GM20431 (cell line): ENCODE measurements at regions not wholly inside any gene's neighbourhood (a gene's known extent, or its start where the extent isn't known, plus 50 kb on each side); places are given as distances from the start of the nearest gene placed in this dataset.

Source experiments
- in situ Hi-C: fragments of 300-500 bp; cut with MseI, MboI; formaldehyde crosslinking; loops from one replicate; pipeline ENCODE4 v1.15.0; 2020; ENCODE audit warnings: low sequenced_read_pairs; ENCODE audit not compliant: unreplicated experiment

- in situ Hi-C loops = no loop called here
Observed at GRCh38 chr4:38491854-38492478, 172.0 kb upstream of the KLF3 start.

DNA sequence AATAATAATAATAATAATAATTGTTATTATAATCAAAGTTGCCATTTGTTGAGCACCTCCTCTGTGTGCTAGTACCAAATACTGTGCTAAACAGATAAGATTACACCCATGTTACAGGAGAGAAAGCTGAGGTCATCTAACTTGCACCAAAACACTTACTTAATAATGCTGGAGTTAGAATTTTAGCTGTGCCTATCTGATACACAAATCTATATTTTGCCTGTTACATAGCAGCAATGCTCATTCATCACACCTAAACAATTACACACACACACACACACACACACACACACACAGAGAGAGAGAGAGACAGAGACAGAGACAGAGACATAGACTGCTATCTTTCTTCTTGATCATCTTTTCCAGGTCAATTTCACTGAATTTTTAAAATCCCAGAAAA lies 170.9 kb upstream of the KLF3 start:
- in situ Hi-C loops = no loop called here

- in situ Hi-C loops = no loop called here
Observed at GRCh38 chr4:38495446-38495845, 168.6 kb upstream of the KLF3 start.

GRCh38 chr4:38497121-38497520 lies 166.9 kb upstream of the KLF3 start:
- in situ Hi-C loops = no loop called here

DNA sequence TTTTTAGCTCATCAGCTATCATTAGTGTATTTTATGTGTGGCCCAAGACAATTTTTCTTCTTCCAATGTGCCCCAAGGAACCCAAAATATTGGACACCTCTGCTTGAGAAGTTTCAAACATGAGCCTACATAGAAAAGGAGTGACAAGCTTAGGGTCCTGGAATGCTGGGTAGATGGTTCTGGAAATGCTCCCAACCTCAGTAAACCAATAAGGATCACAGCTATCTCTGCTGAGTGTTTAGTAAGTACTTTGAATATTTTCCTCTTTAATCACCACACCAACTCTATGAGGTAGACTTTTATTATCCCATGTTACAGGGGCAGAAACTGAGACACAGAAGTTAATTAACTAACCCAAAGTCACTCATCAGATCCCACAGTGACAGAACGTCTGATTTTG lies 164.9 kb upstream of the KLF3 start:
- in situ Hi-C loops = no loop called here

DNA sequence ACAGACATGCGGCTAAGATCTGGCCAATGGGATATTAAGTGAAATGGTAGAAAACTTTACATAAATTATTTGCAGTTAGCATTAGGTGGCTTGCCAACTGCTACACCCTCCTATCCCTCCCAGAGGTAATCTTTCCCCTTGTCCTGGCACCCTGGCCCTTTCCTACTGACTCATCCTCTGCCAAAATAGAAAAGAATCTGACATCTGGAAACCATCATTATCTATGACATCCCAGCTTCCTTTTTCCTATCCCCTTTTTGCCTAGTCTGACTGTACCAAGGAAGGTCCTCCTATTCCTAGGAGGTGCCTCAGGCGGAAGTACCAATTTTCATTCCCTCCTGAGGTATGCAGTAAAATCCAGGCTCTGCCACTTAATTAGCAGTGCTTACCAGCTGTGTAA lies 163.6 kb upstream of the KLF3 start:
- in situ Hi-C loops = no loop called here

- in situ Hi-C loops = no loop called here
Observed at GRCh38 chr4:38501698-38502097, 162.3 kb upstream of the KLF3 start.

DNA sequence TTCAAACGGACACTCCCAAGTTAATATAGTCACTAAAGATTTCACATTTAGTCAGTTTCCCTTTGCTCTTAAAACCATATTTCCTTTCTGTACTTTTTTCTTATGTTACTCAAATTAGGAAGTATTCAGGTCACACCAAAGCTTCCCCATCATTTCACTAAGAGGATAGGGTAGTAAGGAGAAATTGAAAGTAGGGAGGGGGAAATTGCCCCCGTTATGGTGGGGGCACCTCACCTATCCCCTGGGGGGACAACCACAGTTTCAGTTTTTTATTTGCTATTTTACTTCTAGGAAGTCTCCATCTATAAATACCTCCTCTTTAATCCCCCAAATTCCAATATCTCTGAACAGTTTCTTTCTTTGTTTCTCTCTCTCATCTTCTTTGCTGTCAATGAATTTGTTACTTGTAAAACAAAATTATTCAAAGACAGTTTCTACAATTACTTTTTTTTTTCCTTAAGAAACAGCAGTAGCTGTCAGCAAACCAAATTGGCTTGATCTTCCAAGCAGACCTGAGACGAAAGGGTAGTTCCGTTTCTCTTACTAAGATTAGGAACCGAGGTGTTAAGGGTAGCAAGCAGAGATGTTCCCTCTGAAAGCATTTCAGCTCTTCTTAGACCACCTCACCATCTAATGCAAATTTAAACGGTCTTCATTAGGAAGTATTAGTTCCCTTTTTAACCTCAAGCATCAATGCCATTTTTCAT lies 160.2 kb upstream of the KLF3 start:
- in situ Hi-C loops = no loop called here

GRCh38 chr4:38504396-38504715 lies 159.6 kb upstream of the KLF3 start:
- in situ Hi-C loops = no loop called here

DNA sequence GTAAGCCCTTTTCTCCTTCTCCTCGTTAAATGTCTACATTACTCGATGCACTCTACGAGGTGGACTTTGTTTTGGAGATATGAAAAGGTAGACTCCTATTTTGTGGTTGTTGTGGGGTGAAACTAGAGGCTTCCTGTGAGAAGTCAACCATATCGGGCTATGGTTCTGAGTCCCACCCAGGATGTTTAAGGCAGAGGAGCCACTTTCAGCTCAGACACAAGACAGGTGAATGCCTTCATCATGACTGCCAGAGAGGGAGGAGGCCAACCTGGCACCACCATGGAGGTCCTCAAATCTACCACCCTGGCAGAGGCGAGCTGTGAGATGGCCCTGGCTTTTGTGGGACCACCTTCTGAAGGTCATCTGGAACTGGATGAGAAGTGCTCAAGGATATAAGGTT lies 154.4 kb upstream of the KLF3 start:
- in situ Hi-C loops = no loop called here

DNA sequence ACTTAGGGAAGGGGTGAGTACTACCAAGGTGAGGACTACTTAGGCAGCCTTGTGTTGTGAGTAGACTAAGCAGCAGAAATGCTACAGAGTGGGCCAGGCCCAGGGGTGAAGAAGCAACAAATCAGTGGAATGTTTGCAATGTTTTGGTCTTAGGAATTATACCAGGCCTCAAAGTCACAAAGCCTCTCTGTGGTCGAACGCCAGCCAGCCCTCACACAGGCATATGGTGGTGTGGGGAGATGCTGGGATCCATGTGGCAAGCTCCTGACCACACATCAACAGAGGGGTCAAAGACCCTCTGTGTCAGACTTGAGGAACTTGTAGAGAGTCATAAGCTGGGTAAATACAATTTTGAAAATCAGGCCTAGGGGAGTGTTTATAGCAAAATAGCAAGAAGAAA lies 153.8 kb upstream of the KLF3 start:
- in situ Hi-C loops = no loop called here

GRCh38 chr4:38511702-38512101 lies 152.3 kb upstream of the KLF3 start:
- in situ Hi-C loops = no loop called here

- in situ Hi-C loops = no loop called here
Observed at GRCh38 chr4:38512840-38513239, 151.2 kb upstream of the KLF3 start.

GRCh38 chr4:38514465-38515146 lies 149.4 kb upstream of the KLF3 start:
- in situ Hi-C loops = no loop called here

DNA sequence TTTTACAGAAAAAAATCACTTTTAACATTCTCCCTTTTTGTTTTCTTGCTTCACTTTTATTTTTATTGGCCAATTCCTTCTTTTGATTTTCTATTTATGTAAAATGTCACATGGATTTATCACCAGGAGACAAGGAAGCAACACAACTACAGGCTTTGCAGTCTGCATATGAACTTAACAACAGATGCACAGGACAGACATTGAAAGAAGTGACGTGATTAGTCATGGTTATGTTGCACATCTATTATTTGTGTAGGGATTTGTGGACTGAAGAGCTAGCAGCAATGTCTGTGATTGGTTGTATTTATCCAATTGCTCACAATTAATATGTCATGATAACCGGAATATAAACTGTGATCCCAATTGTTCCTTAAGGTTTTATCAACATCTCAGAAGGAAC lies 147.8 kb upstream of the KLF3 start:
- in situ Hi-C loops = no loop called here

GRCh38 chr4:38519666-38520065 lies 144.3 kb upstream of the KLF3 start:
- in situ Hi-C loops = no loop called here

DNA sequence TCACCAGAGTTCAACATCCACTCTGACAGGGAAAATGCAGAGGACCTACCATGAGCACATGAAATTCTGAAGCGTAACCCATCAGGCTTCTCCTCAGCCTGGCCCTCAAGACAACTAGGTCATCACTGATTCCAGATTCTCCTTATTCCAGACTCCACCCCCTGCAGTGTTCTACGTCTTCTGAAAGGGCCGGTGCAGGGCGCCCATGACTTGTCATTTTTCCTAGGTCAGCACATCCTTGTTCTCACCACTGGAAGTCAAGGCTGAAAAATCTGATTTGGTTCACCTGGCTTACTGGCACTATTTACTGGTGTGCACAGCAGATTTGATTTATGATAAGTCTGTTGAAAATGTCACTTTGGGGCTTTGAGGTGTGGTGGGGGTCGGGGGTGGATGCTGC lies 140.9 kb upstream of the KLF3 start:
- in situ Hi-C loops = no loop called here

GRCh38 chr4:38523524-38524448 lies 140.2 kb upstream of the KLF3 start:
- in situ Hi-C loops = no loop called here

DNA sequence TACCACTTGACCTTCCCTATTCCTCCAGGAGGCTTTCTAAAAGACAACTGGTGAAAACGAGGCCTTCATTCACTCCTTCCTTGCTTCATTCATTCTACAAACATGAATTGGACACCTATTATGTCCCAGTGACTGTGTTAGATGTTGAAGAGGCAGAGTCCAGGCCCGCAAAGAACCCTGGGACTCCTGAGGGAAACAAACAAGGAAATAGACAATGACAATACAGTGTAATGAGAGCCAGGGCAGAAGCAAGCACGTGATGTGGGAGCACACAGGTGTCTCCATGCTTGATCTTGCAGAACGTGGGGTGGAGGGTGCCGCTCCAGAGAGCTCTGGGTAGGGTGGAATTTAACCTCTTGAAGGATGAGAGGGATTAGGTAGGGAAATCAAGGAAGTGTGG lies 137.6 kb upstream of the KLF3 start:
- in situ Hi-C loops = no loop called here

DNA sequence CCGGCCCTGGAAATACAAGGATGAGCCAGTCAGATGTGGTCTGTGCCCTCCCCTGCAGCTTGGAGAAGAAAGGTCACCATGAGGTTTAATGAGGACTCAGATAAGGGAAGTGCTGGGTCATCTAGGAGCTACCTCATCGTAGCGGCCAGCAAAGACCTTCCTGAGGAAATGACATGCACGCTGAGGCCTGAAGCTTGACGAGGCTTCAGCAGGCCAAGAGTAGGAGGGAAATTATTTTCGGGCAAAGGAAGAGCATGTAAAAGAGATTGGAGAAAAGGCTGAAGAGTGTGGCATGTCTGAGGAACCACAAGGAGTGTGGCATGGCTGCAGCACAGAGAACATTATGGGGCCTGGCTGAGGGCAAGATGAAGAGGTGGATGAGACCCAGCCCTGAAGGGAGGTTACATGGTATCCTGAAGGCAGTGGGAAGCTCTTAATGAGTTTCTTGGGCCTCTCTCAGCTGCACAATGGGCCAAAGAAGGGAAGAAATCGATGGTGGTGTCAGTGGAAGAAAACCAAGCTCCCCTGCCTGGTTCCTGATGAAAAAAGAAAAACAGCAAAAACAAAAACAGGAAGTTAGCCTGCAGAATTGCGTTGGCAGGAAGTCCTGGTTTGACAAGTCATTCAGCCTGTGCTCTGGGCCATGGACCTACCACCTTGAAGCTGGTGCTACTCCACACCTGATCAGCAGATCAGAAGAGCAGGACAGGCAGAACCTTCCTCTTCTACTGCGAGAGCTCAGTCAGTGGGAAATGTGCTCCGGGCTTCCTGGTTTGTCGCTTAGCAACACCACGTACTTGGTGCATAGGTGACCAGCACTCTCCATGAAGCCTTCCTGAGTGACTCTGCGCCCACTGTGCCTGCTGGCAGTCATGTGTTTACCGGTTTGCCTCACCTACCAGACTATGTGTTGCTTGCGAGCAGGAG lies 134.5 kb upstream of the KLF3 start:
- in situ Hi-C loops = no loop called here
